22Rv1 (cell line): ENCODE measurements at regions not wholly inside any gene's neighbourhood (a gene's known extent, or its start where the extent isn't known, plus 50 kb on each side); places are given as distances from the start of the nearest gene placed in this dataset.

Experiments used
- H3K27ac ChIP-seq: fragments of 450-650 bp; 2 replicates; pipeline ENCODE4 v1.5.1; 2017
- ZFX ChIP-seq: fragments of 450-650 bp; IDR thresholded peaks from 2 replicates; pipeline ENCODE4 v1.6.1; 2017; ENCODE audit warnings: antibody characterized with exemption, borderline replicate concordance
- TF ChIP-seq, protein P1 (sequence below): fragments of 450-650 bp; IDR thresholded peaks from 2 replicates; pipeline ENCODE4 v1.5.1; 2017; ENCODE audit warnings: mild to moderate bottlenecking

DNA sequence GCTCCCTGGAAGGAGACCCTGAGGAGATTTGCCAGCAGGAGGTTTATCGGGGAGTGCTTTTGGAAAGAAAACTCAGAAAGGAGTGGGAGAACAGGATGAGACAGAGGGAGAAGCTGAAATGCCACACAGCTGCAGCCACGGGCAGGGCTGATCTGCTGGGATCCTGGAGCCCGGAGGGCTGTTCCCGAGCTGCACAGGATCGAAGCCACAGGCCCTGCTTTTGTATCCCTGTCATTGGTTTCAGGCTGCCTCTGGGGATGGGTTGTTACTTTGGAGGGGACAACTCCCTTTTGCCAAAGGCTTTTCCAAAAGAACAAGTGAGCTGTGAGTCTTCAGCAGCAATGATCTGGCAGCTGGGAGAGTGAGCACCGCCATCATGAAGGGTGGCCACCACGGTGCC is 152.5 kb upstream of the PTCH1 start:
- peak overlapping the region; percentile 97 for H3K27ac ChIP-seq
- no peak for TF ChIP-seq ZFX
- TF ChIP-seq, protein P1, sequence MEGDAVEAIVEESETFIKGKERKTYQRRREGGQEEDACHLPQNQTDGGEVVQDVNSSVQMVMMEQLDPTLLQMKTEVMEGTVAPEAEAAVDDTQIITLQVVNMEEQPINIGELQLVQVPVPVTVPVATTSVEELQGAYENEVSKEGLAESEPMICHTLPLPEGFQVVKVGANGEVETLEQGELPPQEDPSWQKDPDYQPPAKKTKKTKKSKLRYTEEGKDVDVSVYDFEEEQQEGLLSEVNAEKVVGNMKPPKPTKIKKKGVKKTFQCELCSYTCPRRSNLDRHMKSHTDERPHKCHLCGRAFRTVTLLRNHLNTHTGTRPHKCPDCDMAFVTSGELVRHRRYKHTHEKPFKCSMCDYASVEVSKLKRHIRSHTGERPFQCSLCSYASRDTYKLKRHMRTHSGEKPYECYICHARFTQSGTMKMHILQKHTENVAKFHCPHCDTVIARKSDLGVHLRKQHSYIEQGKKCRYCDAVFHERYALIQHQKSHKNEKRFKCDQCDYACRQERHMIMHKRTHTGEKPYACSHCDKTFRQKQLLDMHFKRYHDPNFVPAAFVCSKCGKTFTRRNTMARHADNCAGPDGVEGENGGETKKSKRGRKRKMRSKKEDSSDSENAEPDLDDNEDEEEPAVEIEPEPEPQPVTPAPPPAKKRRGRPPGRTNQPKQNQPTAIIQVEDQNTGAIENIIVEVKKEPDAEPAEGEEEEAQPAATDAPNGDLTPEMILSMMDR: no peak

DNA sequence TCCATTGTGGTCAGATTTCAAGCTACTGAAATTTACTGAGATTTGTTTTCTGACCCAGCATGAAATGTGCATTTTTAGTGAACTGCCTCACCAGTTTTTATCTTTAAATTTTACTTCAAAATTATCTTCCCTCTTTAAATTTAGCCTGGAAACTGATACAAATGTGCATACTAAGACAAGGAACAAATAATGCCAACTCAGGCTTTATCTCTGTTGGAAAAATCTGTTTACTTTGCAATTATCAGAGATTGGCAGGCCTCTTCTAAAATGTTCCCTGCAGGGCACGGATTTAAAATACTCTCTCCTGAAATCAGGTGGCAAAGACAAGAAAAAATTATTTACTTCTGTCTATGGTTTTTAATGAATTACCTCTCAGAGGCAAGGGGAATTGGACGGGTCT is 151.0 kb upstream of the PTCH1 start:
- peak overlapping the region; percentile 97 for H3K27ac ChIP-seq
- TF ChIP-seq ZFX: no peak
- TF ChIP-seq, protein P1: no peak

DNA sequence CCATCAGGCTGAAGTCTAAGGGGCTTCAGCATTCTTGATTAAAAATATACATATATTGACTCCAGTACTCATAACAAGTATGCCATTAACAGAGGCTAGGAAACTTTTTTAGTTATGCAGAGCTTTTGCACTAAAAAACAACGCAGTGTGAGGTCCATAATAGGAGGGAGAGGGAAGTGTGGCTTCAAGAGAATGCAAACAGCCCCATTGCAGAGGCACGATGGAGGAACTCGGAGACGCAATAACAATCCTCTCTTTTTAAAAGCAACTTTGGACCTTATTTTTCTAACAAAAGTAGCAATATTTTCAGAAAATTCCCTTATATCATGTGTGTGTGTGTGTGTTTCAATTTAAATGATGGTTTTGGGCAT is 150.0 kb upstream of the PTCH1 start:
- TF ChIP-seq, protein P1: no peak
- no peak for TF ChIP-seq ZFX
- H3K27ac ChIP-seq: peak overlapping the region; percentile 97

DNA sequence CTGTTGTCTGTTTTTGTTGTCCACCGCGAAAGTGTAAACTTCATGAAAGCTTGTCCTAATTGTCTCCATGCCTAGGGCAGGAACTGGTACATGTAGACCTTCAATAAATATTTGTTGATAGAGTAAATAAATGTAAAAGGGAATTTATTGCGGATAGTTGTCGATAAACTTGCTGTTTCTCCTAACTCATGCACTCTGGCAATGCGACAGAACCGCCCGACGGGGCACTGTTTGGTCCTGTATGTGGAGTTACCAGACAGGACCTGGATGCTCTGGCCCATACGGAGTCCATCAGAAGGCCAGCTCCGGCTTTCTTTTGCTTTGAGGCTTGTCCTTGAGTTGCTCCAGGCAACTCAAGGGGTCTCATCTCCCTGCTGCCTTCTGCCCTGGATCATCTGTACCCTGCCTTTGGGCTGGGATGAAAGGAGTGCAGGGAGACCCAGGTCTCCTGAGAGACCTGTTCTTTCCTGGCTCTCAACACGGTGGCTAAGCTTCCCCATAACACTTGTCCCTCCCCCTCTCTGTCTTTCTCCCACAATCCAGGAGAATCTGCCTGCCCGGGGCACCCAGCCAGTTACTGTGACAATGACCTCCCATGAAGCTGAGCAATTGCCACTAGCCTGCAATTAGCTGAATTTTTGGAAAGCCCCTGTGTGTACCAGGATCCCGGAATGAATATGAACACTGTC is 149.5 kb upstream of the PTCH1 start:
- H3K27ac ChIP-seq: peak overlapping the region; percentile 97
- no peak for TF ChIP-seq ZFX
- TF ChIP-seq, protein P1: peak; percentile 31; the same call in 1 of the 2 replicates

DNA sequence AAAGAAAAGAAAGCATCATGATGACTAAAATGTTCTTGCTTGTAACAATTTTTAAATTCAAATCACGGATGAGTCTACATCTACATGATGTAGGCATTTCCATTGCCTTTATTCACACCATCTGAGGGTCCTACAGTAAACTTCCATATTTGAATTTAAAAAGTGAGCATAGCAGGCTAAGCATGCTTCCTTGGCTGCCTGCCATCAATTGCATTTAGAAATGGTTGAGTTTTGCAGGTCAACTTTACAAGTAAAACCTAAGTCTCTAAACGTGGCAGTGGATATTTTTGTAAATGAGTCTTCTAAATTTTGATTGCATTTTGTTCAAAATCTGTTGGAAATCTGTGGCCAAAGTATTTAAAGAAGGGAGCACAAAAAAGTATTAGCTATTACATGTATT is 136.5 kb upstream of the PTCH1 start:
- H3K27ac ChIP-seq: no peak overlapping the region
- no peak for TF ChIP-seq ZFX
- TF ChIP-seq, protein P1: no peak

DNA sequence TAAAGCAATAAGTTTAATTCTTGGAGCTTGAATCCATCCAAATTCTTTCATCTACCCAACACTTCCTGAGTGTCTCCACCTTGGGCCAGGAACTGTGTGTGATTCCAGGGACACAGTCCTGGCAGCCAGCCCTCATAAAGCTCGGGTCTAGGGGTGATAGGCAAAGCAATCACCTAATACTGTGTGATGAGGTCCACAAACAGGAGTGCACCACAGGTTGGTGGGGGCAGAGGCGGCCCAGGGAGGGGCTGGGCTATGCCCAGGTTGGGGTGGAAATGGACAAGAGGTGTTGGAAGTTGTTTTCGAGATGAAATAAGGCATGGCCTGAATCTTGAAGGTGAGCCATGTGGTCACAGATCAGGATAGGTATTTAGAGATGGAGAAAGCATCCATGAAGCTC is 133.9 kb upstream of the PTCH1 start:
- H3K27ac ChIP-seq: no peak overlapping the region
- TF ChIP-seq, protein P1: no peak
- no peak for TF ChIP-seq ZFX

DNA sequence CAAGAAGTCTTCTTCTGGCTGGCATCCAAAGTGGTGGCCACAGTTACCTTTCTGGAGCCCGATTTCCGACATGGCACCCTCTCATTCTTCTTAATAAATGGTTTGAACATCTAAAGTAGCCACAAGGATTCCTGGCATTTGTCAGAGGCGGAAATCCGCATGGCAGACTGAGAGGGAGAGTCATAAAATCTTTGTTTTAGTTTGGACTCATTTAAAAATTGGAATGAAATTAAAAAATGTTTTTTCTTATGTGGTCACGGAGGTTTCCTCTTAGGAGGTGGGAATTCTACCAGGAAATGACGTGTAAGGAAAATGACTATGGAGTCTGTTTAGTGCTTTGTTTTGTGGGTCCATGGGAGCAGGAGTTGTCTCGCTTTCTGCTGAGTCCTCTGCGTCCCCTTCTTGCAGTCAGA is 133.0 kb upstream of the PTCH1 start:
- H3K27ac ChIP-seq: no peak overlapping the region
- no peak for TF ChIP-seq ZFX
- TF ChIP-seq, protein P1: no peak
